Neural progenitor cell (in vitro differentiated cells): ENCODE measurements at regions not wholly inside any gene's neighbourhood (a gene's known extent, or its start where the extent isn't known, plus 50 kb on each side); places are given as distances from the start of the nearest gene placed in this dataset.

Experiments used
- DNase-seq: peaks from one replicate; pipeline ENCODE4 v3.0.0-alpha.2; 2016; ENCODE audit warnings: low spot score
- H2AFZ ChIP-seq: fragments of 200-600 bp; sonication (generic); replicated peaks from 2 replicates; pipeline ENCODE4 v1.6.1; 2016; ENCODE audit warnings: antibody characterized with exemption
- H3F3A ChIP-seq: fragments of 200-600 bp; sonication (generic); 2 replicates; pipeline ENCODE4 v1.6.1; 2016; ENCODE audit warnings: antibody characterized with exemption, low read depth
- H3K27ac ChIP-seq: fragments of 200-600 bp; sonication (generic); 2 replicates; pipeline ENCODE4 v1.5.1; 2016; ENCODE audit warnings: mild to moderate bottlenecking
- H3K27me3 ChIP-seq: fragments of 200-600 bp; sonication (generic); 2 replicates; pipeline ENCODE4 v1.6.1; 2016; ENCODE audit warnings: mild to moderate bottlenecking, moderate library complexity
- H3K36me3 ChIP-seq: fragments of 200-600 bp; sonication (generic); 2 replicates; pipeline ENCODE4 v1.5.1; 2016
- H3K4me1 ChIP-seq: fragments of 200-600 bp; sonication (generic); 2 replicates; pipeline ENCODE4 v1.6.1; 2016; ENCODE audit warnings: mixed run types
- H3K4me2 ChIP-seq: fragments of 200-600 bp; sonication (generic); 2 replicates; pipeline ENCODE4 v1.6.1; 2016
- H3K4me3 ChIP-seq: fragments of 200-600 bp; sonication (generic); 2 replicates; pipeline ENCODE4 v1.5.1; 2016
- H3K79me2 ChIP-seq: fragments of 200-600 bp; sonication (generic); 2 replicates; pipeline ENCODE4 v1.6.1; 2016; ENCODE audit warnings: low read depth
- H3K9ac ChIP-seq: fragments of 200-600 bp; sonication (generic); 2 replicates; pipeline ENCODE4 v1.6.1; 2016
- H3K9me3 ChIP-seq: fragments of 200-600 bp; sonication (generic); 2 replicates; pipeline ENCODE4 v1.5.1; 2016; ENCODE audit warnings: low read depth
- H4K20me1 ChIP-seq: fragments of 200-600 bp; sonication (generic); 2 replicates; pipeline ENCODE4 v1.6.1; 2016; ENCODE audit warnings: low read depth
- H3K27ac Mint-ChIP-seq: 3 replicates; pipeline ENCODE4 v1.8.0; 2021; ENCODE audit warnings: mixed read lengths
- H3K27me3 Mint-ChIP-seq: 2 replicates; pipeline ENCODE4 v1.8.0; 2022; ENCODE audit warnings: low read depth, mild to moderate bottlenecking, inconsistent platforms, moderate library complexity, mixed read lengths; ENCODE audit not compliant: insufficient read depth
- H3K36me3 Mint-ChIP-seq: 3 replicates; pipeline ENCODE4 v1.8.0; 2021; ENCODE audit warnings: mixed read lengths
- H3K4me1 Mint-ChIP-seq: 3 replicates; pipeline ENCODE4 v1.8.0; 2021; ENCODE audit warnings: mixed read lengths
- H3K4me3 Mint-ChIP-seq: 3 replicates; pipeline ENCODE4 v1.8.0; 2021; ENCODE audit warnings: mild to moderate bottlenecking, moderate library complexity, mixed read lengths
- H3K9me3 Mint-ChIP-seq: 3 replicates; pipeline ENCODE4 v1.8.0; 2020; ENCODE audit warnings: mixed read lengths
- EZH2 ChIP-seq: fragments of 200-600 bp; sonication (generic); IDR thresholded peaks from 2 replicates; pipeline ENCODE4 v1.6.1; 2017; ENCODE audit warnings: antibody characterized with exemption, mild to moderate bottlenecking, moderate library complexity
- EZH2phosphoT487 ChIP-seq: fragments of 200-600 bp; sonication (generic); IDR thresholded peaks from 2 replicates; pipeline ENCODE4 v1.6.1; 2017; ENCODE audit warnings: antibody characterized with exemption
- TF ChIP-seq, protein P1 (sequence below): fragments of 200-600 bp; sonication (generic); IDR thresholded peaks from 2 replicates; pipeline ENCODE4 v1.5.1; 2017; ENCODE audit warnings: antibody characterized with exemption, mild to moderate bottlenecking

DNA sequence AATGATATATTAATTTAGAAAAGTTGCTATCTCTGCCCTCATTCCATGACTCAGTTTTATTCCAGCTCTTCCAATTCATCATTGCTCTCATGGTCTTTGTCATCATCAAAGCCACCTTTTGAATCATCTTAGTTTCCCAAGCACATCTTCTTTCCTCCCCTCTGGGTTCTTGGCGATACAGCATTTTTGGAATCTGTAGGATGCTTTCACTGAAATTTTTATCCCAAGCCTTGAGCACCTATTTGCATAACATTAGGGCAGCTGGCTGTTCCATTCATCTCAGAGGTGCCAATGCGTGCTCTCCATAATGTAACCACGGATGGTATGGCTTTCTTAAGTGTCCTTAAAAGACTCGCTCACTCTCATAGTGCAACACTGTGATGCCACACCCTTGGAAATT, 100.4 kb downstream of the SNX5 start:
- Mint-ChIP-seq H3K36me3 (no peaks in the 10 kb centered on the region), H3K27me3 (peaks cover 8% of the 10 kb centered on the region), H3K27ac (no peak overlapping the region), H3K9me3 (no peaks in the 10 kb centered on the region), H3K4me3 (no peak overlapping the region), H3K4me1 (peaks cover 25% of the 10 kb centered on the region)
- no peaks in the 10 kb centered on the region for H3K27me3 ChIP-seq
- H3K4me3 ChIP-seq: no peak overlapping the region
- TF ChIP-seq, protein P1, sequence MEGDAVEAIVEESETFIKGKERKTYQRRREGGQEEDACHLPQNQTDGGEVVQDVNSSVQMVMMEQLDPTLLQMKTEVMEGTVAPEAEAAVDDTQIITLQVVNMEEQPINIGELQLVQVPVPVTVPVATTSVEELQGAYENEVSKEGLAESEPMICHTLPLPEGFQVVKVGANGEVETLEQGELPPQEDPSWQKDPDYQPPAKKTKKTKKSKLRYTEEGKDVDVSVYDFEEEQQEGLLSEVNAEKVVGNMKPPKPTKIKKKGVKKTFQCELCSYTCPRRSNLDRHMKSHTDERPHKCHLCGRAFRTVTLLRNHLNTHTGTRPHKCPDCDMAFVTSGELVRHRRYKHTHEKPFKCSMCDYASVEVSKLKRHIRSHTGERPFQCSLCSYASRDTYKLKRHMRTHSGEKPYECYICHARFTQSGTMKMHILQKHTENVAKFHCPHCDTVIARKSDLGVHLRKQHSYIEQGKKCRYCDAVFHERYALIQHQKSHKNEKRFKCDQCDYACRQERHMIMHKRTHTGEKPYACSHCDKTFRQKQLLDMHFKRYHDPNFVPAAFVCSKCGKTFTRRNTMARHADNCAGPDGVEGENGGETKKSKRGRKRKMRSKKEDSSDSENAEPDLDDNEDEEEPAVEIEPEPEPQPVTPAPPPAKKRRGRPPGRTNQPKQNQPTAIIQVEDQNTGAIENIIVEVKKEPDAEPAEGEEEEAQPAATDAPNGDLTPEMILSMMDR: no peak
- TF ChIP-seq EZH2 (no peak), EZH2phosphoT487 (no peak)
- H3K27ac ChIP-seq: no peak overlapping the region
- no peak for DNase-seq
- H3K9me3 ChIP-seq: no peaks in the 10 kb centered on the region
- H3K9ac ChIP-seq: no peak overlapping the region
- no peak overlapping the region for H3K4me2 ChIP-seq
- no peaks in the 10 kb centered on the region for H4K20me1 ChIP-seq
- no peaks in the 10 kb centered on the region for H3K4me1 ChIP-seq
- H2AFZ ChIP-seq: no peak overlapping the region
- no peaks in the 10 kb centered on the region for H3K79me2 ChIP-seq
- no peaks in the 10 kb centered on the region for H3F3A ChIP-seq
- no peaks in the 10 kb centered on the region for H3K36me3 ChIP-seq

DNA sequence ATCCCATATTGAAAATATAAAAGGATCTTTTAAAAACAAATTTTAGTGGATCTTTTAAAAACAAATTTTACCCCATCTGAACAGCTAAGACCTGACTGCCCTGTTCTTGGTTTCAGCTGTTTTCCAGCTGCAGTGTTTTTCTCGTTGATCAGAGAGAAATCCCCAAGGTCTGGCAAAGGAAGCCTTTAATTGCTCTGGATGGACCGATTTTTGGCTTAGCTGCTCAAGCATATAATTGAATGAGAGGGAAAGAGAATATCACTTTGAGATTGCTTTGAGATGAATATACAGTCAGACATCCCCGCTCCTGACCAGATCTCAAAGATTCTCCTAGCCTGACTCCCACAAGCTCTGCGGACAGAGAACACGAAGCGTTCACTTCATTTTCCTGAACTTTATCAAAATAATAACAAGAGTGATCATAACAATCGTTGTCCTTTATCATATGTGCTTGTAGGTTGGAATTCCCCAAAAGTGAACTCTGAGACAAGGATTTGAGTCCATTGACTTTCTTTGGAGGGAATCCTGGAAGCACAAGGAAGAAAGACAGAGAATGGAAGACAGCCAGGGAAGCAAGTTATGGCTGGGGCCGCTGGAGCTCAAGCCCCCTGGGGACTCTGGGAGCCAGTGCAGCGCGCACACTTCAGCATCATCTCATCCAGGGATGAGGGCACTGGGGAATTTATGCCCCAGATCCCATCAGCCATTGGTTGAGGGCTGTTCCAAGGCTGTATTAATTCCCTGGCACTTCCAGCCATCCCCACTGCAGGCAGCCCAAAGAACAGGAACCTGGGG, 101.3 kb downstream of the SNX5 start:
- Mint-ChIP-seq H3K4me3 (no peak overlapping the region), H3K4me1 (peaks cover 22% of the 10 kb centered on the region), H3K27me3 (peaks cover 8% of the 10 kb centered on the region), H3K36me3 (no peaks in the 10 kb centered on the region), H3K27ac (no peak overlapping the region), H3K9me3 (no peaks in the 10 kb centered on the region)
- DNase-seq: no peak
- Histone ChIP-seq H3K79me2 (no peaks in the 10 kb centered on the region), H3K36me3 (no peaks in the 10 kb centered on the region), H3K27ac (no peak overlapping the region), H3K4me2 (no peak overlapping the region), H3K27me3 (no peaks in the 10 kb centered on the region), H3K4me1 (no peaks in the 10 kb centered on the region), H3K9me3 (no peaks in the 10 kb centered on the region), H3K9ac (no peak overlapping the region), H3F3A (no peaks in the 10 kb centered on the region), H2AFZ (peak overlapping the region; percentile 42), H4K20me1 (no peaks in the 10 kb centered on the region), H3K4me3 (no peak overlapping the region)
- TF ChIP-seq EZH2phosphoT487 (no peak), EZH2 (no peak)
- TF ChIP-seq, protein P1: no peak

DNA sequence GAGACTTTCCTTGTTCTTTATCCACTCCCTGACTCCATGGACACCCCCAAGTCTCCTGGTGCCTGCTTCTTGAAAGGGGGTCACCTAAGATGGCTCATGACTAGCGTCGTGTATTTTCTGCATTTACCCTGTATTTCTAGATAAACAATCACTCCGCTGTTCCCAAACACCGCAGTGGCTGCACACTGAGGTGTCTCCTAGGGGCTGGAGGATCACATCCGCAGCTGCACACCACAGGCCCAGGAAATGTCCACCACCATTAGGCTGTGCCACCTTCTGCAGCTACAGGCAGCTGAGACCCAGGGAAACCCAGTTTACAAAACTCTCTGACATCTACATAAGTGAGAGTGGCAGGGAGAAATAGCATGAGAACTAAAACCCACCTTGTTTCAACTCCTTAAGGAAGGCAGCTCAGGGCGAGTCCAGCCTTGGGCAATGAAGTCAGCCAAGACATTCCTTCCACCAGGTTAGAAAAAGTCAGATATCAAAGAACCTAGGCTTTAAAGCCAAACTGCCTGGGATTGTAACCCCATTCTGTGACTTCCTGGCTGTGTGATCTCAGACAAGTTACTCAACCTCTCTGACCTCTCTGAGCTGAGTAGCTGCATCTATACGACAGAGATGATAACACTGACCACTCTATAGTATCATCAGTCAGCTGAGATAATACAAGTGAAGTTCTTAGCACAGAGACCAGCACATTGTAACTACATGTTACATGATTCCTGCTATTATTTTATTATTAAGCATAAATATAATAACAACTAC, 102.2 kb downstream of the SNX5 start:
- H3K4me1 Mint-ChIP-seq: peaks cover 14% of the 10 kb centered on the region
- Histone ChIP-seq H3K4me1 (no peaks in the 10 kb centered on the region), H4K20me1 (no peaks in the 10 kb centered on the region), H3F3A (no peaks in the 10 kb centered on the region), H3K27me3 (no peaks in the 10 kb centered on the region), H2AFZ (no peak overlapping the region), H3K36me3 (no peaks in the 10 kb centered on the region), H3K4me3 (no peak overlapping the region), H3K9me3 (no peaks in the 10 kb centered on the region), H3K9ac (no peak overlapping the region), H3K27ac (no peak overlapping the region), H3K4me2 (no peak overlapping the region), H3K79me2 (no peaks in the 10 kb centered on the region)
- no peak overlapping the region for H3K4me3 Mint-ChIP-seq
- TF ChIP-seq, protein P1: no peak
- TF ChIP-seq EZH2phosphoT487 (no peak), EZH2 (no peak)
- H3K27me3 Mint-ChIP-seq: peaks cover 12% of the 10 kb centered on the region
- DNase-seq: no peak
- H3K36me3 Mint-ChIP-seq: no peaks in the 10 kb centered on the region
- no peak overlapping the region for H3K27ac Mint-ChIP-seq
- H3K9me3 Mint-ChIP-seq: no peaks in the 10 kb centered on the region
